ENCODE measurements at regions not wholly inside any gene's neighbourhood (a gene's known extent, or its start where the extent isn't known, plus 50 kb on each side); places are given as distances from the start of the nearest gene placed in this dataset.

DNA sequence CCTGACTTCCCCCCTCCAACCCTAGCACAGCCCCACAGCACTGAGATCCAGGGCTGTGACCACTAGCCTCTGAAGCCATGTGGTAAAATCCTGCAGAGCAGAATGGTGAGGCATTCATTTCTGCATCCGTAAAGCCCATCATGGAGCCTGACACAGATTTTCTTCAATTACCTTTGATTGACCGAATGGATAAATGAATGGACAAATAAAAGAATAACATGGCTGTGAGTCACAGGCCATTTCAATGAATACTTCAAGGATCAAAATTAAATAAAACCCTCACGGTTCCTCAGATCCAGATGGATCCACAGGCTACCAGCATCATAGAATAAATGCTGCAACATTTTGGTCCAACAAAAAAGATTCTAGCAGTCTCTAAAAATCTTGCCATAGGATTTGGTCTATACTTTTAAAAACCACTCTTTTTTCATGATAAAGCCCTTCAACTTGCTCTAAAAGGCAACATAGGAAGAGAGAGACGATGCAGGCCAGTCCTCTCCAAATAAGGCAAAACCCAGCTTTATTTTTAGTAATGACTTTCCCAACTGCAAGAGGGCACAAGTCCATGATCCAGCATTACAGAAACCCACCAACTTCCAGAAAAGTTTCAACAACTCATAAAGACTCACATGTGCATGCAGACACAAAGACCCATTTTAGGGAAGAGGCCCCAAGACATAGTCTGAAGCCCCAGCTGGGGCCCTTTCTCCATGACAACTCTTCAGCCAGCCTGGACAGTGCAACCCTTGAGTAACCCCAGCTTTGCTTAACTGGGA is 52.4 kb upstream of the MRPS22 start:
- H3K27me3 ChIP-seq (ENCODE audit: control insufficient read depth in 1 of 2, insufficient read depth in 2 of 2, low read length in 2 of 2): peaks cover 1 to 8% of the 10 kb centered on the region in 2 experiments; a peak in 4 of 5 replicates
- H4K20me1 ChIP-seq (ENCODE audit: insufficient read depth, low read length): no peaks in the 10 kb centered on the region
- intact Hi-C loops (cut with micrococcal nuclease; ENCODE audit: unreplicated experiment) (no loop called here), in situ Hi-C loops (cut with HindIII; ENCODE audit: extremely low pct_ligation_motif_present, low pct_unique_long_range_greater_than_20kb) (no loop called here)
- no peaks in the 10 kb centered on the region for H3K36me3 ChIP-seq (replicated peaks in 1 of 2; ENCODE audit: control insufficient read depth in 1 of 2, insufficient read depth in 2 of 2, low read length in 2 of 2)
- H3K4me3 ChIP-seq (replicated peaks in 1 of 3; ENCODE audit: insufficient read depth in 1 of 3, low read depth in 2 of 3, low read length in 3 of 3): no peak overlapping the region
- H2AFZ ChIP-seq (ENCODE audit: low read length): no peak overlapping the region
- no peak for ATAC-seq
- 34% methylated on average over 4 of the region's 4 CpGs for WGBS (ENCODE audit: low lambda C conversion rate)
- no peak overlapping the region for H3K9ac ChIP-seq (ENCODE audit: insufficient read depth, low read depth, low read length)
- DNase-seq (ENCODE audit: low spot score): no peak
- FAIRE-seq: no peak
- ChIA-PET CTCF (ENCODE audit: low intra/inter-chr PET ratio, low total read pairs) (no interaction called here), POLR2A (no interaction called here)
- H3K27ac ChIP-seq (ENCODE audit: extremely low read length, insufficient read depth, low read length): no peak overlapping the region
- H3K9me3 ChIP-seq (ENCODE audit: low read length): no peaks in the 10 kb centered on the region
- no peaks in the 10 kb centered on the region for H3K79me2 ChIP-seq (ENCODE audit: insufficient read depth, low read length)
- no TSS peak for BruUV-seq (replicated peaks)
- H3K4me2 ChIP-seq (ENCODE audit: low read depth, low read length): no peak overlapping the region
- H3K4me1 ChIP-seq (ENCODE audit: insufficient read depth, low read length): peaks cover 13% of the 10 kb centered on the region; the same call in 1 of the 2 replicates
- no peak for TF ChIP-seq ZSCAN20 (CRISPR knock-in tag; IDR thresholded peaks at IDR 0.05; ENCODE audit: borderline replicate concordance)
- no peak for TF ChIP-seq ZNF451 (CRISPR knock-in tag; IDR thresholded peaks at IDR 0.05)
- TF ChIP-seq FOXP1 (IDR thresholded peaks at IDR 0.05): no peak
- no peak for TF ChIP-seq FOXP1 (CRISPR knock-in tag; IDR thresholded peaks at IDR 0.05)
- TF ChIP-seq FLYWCH1 (CRISPR knock-in tag; IDR thresholded peaks at IDR 0.05): no peak
- TF ChIP-seq, protein P1, sequence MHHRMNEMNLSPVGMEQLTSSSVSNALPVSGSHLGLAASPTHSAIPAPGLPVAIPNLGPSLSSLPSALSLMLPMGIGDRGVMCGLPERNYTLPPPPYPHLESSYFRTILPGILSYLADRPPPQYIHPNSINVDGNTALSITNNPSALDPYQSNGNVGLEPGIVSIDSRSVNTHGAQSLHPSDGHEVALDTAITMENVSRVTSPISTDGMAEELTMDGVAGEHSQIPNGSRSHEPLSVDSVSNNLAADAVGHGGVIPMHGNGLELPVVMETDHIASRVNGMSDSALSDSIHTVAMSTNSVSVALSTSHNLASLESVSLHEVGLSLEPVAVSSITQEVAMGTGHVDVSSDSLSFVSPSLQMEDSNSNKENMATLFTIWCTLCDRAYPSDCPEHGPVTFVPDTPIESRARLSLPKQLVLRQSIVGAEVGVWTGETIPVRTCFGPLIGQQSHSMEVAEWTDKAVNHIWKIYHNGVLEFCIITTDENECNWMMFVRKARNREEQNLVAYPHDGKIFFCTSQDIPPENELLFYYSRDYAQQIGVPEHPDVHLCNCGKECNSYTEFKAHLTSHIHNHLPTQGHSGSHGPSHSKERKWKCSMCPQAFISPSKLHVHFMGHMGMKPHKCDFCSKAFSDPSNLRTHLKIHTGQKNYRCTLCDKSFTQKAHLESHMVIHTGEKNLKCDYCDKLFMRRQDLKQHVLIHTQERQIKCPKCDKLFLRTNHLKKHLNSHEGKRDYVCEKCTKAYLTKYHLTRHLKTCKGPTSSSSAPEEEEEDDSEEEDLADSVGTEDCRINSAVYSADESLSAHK (CRISPR knock-in tag; IDR thresholded peaks at IDR 0.05; ENCODE audit: borderline replicate concordance): no peak
- no peak for TF ChIP-seq TEF (CRISPR knock-in tag; IDR thresholded peaks at IDR 0.05)
- TF ChIP-seq ZBTB40 (IDR thresholded peaks at IDR 0.05): no peak
- no peak for TF ChIP-seq ZBTB40 (CRISPR knock-in tag; IDR thresholded peaks at IDR 0.05)
- no peak for TF ChIP-seq PHF21A (CRISPR knock-in tag; IDR thresholded peaks at IDR 0.05)
- no peak for TF ChIP-seq ZNF292 (CRISPR knock-in tag; IDR thresholded peaks at IDR 0.05; ENCODE audit: borderline replicate concordance, low read depth)
- TF ChIP-seq EZH2 (conservative IDR thresholded peaks at IDR 0.05; ENCODE audit: low read depth, low read length): no peak
- TF ChIP-seq SP5 (CRISPR knock-in tag; IDR thresholded peaks at IDR 0.05; ENCODE audit: borderline replicate concordance, low read depth): no peak
